ENCODE measurements at regions not wholly inside any gene's neighbourhood (a gene's known extent, or its start where the extent isn't known, plus 50 kb on each side); places are given as distances from the start of the nearest gene placed in this dataset.
"Not testable (repeated sequence)": the region's sequence is repeated elsewhere in the genome, so short reads cannot be mapped to it uniquely, and the experiment has no call there.

DNA sequence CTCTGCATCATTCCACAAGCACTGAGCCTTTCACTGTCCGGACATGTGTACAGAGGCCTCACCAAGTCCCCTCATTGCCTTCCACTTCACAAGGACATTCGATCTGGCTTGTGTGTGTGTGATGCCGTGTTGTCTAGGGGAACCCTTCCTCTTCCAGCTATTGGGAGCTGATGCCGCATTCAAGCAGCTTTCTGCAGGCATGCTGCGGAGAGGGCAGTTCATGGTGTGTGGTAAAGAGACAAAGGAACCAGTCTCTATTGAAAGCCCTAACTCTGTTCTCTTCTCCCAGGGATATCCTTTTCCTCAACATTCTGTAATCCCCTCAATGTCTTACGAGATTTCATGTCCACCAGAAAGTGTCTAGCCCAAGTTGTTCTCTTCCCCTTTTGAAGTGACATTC is 141.6 kb downstream of the ALOX5 start:
- H3K27me3 ChIP-seq (ENCODE audit: control insufficient read depth, insufficient read depth, low read length): no peaks in the 10 kb centered on the region
- no peak overlapping the region for H3K27ac ChIP-seq (ENCODE audit: low read depth, low read length)
- ChIA-PET CTCF (no interaction called here), POLR2A (no interaction called here)
- no peak for DNase-seq (ENCODE audit: low read depth, low spot score)
- no peak overlapping the region for H3K4me3 ChIP-seq (ENCODE audit: low read depth, low read length)
- no peaks in the 10 kb centered on the region; the same call in 1 of the 2 replicates for H3K9me3 ChIP-seq (ENCODE audit: control insufficient read depth, insufficient read depth, low read length)
- TF ChIP-seq, protein P1, sequence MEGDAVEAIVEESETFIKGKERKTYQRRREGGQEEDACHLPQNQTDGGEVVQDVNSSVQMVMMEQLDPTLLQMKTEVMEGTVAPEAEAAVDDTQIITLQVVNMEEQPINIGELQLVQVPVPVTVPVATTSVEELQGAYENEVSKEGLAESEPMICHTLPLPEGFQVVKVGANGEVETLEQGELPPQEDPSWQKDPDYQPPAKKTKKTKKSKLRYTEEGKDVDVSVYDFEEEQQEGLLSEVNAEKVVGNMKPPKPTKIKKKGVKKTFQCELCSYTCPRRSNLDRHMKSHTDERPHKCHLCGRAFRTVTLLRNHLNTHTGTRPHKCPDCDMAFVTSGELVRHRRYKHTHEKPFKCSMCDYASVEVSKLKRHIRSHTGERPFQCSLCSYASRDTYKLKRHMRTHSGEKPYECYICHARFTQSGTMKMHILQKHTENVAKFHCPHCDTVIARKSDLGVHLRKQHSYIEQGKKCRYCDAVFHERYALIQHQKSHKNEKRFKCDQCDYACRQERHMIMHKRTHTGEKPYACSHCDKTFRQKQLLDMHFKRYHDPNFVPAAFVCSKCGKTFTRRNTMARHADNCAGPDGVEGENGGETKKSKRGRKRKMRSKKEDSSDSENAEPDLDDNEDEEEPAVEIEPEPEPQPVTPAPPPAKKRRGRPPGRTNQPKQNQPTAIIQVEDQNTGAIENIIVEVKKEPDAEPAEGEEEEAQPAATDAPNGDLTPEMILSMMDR (IDR thresholded peaks at IDR 0.05; ENCODE audit: low read depth, low read length): no peak

DNA sequence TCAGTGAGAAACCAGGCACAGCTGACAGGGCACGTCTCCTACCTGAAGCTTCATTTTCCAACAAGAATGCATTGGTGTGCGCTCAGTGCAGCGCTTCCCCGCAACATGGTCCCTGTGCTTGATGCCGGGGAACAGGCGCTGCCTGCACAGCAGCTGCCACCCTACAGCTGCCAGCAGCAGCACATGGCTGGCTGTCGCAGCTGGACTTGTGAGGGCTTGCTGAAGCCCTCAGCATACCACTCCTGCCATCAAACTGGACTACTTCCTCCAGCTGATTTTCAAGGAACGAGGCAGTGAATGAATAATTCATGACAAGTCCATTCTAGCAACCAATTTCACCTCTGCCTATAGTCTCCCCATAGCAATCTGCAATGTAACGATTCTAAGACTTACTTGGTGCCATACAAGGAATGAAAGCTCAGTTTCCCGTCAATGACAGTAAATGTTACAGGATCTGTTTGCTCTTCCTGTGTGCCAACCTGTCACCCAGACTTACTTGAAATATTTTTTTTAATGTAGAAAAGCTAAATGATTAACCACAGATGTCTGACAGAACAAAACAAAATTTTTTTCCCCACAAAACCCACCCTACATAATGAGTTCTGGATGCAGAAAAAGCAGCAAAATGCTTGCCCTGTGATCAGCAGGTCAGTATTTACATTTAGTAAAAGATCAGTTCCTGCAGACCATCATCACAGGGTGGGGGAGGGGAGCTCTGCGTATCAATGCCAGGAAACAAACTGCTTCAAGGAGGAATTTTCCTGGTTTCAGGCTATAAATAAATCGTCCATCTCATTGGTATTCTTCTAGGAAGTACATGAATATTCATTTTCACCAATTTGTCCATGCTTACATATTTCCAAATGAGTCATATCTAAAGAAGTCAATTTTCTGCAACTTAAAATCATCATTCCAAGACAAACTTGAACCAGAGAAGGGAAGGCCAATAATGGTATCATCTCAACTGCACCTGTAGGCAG is 140.6 kb downstream of the ALOX5 start:
- no peaks in the 10 kb centered on the region for H3K27me3 ChIP-seq (ENCODE audit: control insufficient read depth, insufficient read depth, low read length)
- CTCF ChIA-PET: interaction anchor here (0.8 to 1.5 kb wide), 2 partner anchors 50 to 264 kb away, joined by 3 to 4 read pairs; no protein-coding TSS in a partner anchor
- TF ChIP-seq, protein P1 (IDR thresholded peaks at IDR 0.05; ENCODE audit: low read depth, low read length): no peak
- no peak for DNase-seq (ENCODE audit: low read depth, low spot score)
- POLR2A ChIA-PET: no interaction called here
- no peak overlapping the region for H3K27ac ChIP-seq (ENCODE audit: low read depth, low read length)
- no peak overlapping the region for H3K4me3 ChIP-seq (ENCODE audit: low read depth, low read length)
- no peaks in the 10 kb centered on the region; the same call in 1 of the 2 replicates for H3K9me3 ChIP-seq (ENCODE audit: control insufficient read depth, insufficient read depth, low read length)

DNA sequence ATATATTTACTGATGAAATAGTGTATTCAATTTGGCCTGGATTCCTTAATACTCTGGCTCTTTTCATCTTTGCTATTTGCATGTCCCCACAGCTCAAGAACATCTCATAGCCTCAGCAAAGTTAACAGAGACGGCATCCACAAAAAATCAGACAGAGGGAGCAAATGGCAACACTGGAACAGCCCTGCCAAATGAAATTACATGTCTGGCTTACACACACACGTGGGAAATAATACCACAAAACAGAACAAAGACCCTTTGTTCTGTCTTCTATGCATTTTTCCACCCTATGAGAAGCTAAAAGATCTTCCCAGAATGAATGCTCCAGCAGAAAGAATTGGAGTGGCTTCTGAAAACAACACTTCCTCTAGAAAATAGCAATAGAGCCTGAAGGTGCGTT is 139.5 kb downstream of the ALOX5 start:
- Histone ChIP-seq H3K9me3 (ENCODE audit: control insufficient read depth, insufficient read depth, low read length) (no peaks in the 10 kb centered on the region; the same call in 1 of the 2 replicates), H3K4me3 (ENCODE audit: low read depth, low read length) (no peak overlapping the region), H3K27me3 (ENCODE audit: control insufficient read depth, insufficient read depth, low read length) (no peaks in the 10 kb centered on the region), H3K27ac (ENCODE audit: low read depth, low read length) (no peak overlapping the region)
- ChIA-PET POLR2A (no interaction called here), CTCF (interaction anchor here (1.5 kb wide), 1 partner anchor 49 kb away, joined by 4 read pairs; no protein-coding TSS in a partner anchor)
- DNase-seq (ENCODE audit: low read depth, low spot score): no peak
- TF ChIP-seq, protein P1 (IDR thresholded peaks at IDR 0.05; ENCODE audit: low read depth, low read length): no peak

DNA sequence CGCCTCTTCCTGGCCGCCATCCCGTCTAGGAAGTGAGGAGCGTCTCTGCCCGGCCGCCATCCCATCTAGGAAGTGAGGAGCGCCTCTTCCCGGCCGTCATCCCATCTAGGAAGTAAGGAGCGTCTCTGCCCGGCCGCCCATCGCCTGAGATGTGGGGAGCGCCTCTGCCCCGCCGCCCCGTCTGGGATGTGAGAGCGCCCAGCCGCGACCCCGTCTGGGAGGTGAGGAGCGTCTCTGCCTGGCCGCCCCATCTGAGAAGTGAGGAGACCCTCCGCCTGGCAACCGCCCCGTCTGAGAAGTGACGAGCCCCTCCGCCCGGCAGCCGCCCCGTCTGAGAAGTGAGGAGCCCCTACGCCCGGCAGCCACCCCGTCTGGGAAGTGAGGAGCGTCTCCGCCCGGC is 137.9 kb downstream of the ALOX5 start:
- DNase-seq (ENCODE audit: low read depth, low spot score); CTCF ChIA-PET; POLR2A ChIA-PET; H3K27ac ChIP-seq (ENCODE audit: low read depth, low read length); H3K4me3 ChIP-seq (ENCODE audit: low read depth, low read length); H3K27me3 ChIP-seq (ENCODE audit: control insufficient read depth, insufficient read depth, low read length); H3K9me3 ChIP-seq (ENCODE audit: control insufficient read depth, insufficient read depth, low read length): not testable (repeated sequence)

DNA sequence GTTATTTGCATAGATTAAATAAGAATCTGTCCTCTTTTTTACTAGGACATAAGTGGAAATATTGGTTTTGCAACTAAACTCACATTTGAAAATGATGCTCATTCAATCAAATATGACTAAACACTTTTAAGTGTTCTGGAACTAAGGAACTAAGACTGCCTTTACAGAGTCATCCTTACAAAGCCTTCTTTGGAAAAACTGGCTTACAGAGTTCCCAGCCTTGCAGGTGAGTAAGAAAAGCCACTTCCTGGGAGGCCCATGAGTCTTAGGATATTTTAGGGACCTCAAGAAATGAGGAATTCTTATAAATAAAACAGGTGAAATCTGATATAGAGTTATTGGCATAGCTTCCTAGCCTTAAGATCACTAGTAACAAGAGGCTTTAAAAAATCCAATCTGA is 135.5 kb downstream of the ALOX5 start:
- TF ChIP-seq, protein P1 (IDR thresholded peaks at IDR 0.05; ENCODE audit: low read depth, low read length): no peak
- Histone ChIP-seq H3K27me3 (ENCODE audit: control insufficient read depth, insufficient read depth, low read length) (no peaks in the 10 kb centered on the region), H3K4me3 (ENCODE audit: low read depth, low read length) (no peak overlapping the region), H3K9me3 (ENCODE audit: control insufficient read depth, insufficient read depth, low read length) (no peaks in the 10 kb centered on the region; the same call in 1 of the 2 replicates), H3K27ac (ENCODE audit: low read depth, low read length) (no peak overlapping the region)
- no peak for DNase-seq (ENCODE audit: low read depth, low spot score)
- ChIA-PET CTCF (no interaction called here), POLR2A (no interaction called here)

Measured in AG04450 (cell line).